ENCODE measurements at regions not wholly inside any gene's neighbourhood (a gene's known extent, or its start where the extent isn't known, plus 50 kb on each side); places are given as distances from the start of the nearest gene placed in this dataset.
A peak's percentile ranks its signal among the peaks of the same experiment; 100 is the strongest.
"Not testable (repeated sequence)": the region's sequence is repeated elsewhere in the genome, so short reads cannot be mapped to it uniquely, and the experiment has no call there.

DNA sequence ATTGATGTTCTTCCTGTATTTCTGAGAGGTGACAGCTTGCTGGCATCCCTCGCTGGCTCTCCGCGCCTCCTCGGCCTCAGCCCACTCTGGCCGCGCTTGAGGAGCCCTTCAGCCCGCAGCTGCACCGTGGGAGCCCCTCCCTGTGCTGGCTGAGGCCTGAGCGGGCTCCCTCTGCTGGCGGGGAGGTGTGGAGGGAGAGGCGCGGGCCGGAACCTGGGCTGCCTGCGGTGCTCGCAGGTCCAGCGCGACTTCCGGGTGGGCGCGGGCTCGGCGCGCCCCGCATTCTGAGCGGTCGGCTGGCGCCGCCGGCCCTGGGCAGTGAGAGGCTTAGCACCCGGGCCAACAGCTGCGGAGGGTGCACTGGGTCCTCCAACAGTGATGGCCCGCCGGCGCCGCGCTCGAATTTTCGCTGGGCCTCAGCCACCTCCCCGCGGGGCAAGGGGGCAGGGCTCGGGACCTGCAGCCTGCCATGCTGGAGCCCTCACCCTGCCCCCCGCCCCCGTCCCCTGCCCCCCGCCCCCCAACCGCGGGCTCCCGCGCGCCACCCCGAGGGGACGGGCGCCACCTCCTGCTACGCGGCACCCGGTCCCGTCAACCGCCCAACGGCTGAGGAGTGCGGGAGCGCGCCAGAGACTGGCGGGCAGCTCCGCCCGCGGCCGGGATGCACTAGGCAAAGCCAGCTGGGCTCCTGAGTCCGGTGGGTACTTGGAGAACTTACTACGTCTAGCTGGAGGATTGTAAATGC, 1353.4 kb upstream of the CDH18 start:
- not testable (repeated sequence) for DNase-seq (ENCODE audit: low read depth, low spot score)

DNA sequence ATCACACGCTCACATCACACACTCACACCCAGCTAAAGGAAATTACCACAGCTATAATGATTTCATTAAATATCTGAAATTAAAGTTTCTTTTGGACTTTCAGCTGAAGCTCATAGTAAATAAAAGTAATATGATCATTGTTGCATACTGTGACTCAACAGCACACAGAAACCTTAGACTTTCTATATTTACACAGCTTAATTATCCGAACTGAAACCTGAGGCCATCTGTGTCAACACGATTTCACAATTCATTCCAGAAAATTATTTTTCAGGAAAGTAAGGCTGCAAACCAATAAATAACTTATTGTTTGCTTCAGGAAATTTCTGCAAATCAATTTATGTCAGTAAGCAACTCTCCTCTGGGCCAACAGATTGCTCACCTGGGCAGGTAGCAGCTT, 1352.2 kb upstream of the CDH18 start:
- DNase-seq (ENCODE audit: low read depth, low spot score): not testable (repeated sequence)

DNA sequence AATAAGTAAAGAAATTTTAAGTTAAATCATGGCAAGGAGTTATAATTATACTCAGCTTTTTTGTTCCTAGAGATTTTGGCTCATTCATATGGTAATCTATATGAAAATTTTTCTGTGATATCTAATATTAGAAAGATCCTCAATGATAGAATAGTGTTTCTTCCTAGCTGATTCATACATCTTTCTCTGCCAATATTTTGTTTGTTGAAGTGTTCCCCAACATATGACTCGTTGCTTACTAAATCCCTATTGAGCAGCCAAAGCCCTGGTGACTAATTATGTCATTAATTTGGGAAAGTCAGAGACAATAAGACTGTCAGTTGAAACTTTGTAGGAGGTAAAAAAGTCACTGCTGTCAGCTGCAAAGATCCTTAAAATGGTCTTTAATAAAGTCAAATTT, 1348.5 kb upstream of the CDH18 start:
- DNase-seq (ENCODE audit: low read depth, low spot score): not testable (repeated sequence)

DNA sequence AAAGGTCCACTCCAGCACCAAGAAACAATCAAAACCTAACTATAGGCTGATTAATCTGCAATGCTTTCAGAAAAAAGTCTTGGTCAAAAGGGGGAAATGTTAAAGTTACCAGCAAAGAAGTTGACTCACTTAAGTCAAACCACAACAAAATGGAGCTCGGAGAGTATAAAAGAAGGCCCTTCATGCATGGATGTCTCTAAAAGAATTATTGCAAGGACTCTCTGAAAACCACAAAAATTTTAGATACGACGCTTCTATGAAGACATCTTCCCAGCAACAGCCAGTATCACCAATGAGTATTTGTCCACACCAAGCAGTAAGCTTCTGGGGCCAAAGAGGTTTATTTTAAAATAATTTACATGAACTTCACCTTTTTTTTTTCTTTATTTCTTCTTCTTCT, 1327.4 kb upstream of the CDH18 start:
- not testable (repeated sequence) for DNase-seq (ENCODE audit: low read depth, low spot score)

DNA sequence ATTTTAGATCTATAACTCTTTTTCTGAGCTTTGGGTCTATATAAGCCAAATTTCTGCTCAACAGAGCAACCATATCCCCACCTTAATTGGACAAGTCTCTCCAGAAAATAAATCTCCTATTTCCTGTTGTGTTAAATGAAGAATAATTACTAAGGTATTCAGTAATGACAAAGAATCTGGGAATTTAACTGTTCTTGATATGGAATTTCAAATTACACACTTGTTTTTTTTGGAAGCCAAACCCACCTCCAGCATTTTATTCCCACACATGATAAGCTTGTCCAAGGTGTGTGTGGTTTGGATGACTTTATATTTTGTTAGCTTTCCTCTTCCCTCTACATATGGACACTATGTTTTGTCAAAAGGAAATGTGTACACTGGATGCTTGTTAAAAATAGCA, 1313.2 kb upstream of the CDH18 start:
- DNase-seq (ENCODE audit: low read depth, low spot score): not testable (repeated sequence)

DNA sequence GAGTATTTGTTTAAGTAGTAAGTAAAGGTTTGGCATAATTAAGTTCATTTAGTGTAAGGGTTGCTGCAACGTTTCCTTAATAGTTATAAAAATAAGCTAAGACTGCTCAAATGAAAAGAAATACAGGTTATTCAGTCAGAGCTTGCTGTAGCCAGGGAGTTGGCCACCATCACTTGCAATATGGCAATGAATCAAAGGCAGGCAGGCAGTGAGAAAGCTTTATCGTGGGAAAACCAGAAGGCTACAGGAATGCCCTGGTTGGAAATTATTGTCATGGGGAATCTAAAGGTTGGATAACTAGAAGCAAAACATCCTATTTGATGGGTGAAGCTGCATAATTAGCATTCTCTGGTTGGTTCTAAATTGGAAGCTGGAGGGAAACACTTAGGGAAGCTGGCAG, 1286.4 kb upstream of the CDH18 start:
- DNase-seq (ENCODE audit: low read depth, low spot score): not testable (repeated sequence)

DNA sequence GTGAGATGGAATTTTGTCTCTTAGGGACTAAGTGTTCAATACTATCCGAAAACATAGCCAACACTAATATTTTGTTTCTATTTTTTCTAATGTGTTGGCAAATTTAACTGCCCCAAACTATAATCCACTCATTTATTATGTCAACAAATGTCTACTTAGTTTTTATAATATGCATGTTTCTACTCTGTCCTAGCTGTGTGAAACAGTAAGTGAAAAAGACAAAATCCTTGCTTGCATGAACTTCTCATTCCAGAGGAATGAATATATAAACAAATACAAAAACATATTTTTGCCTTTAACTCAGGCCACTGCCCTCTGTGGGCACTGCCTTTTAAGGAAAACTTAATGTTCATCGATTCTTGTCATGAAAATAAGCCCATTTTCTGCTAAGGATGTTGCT, 1275.4 kb upstream of the CDH18 start:
- DNase-seq (ENCODE audit: low read depth, low spot score): peak; percentile 30

DNA sequence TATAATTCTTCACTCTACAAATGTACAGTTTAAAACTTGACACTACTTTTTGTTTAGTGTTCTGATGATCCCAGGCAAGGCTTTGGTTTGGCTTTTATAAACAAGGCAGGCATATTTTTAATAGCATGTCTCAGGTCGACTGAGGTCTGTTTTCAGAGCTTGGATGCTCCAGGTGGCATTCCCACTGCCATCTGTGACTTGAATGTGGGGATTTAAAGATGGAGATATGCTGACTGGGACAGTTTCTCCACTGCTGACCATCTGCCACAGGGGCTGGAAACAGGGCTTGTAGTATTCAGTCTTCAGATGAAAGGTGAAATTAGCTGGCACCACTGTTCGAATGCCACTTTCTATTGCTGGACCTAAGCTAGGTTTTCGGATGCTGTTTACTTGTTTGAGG, 1266.2 kb upstream of the CDH18 start:
- no peak for DNase-seq (ENCODE audit: low read depth, low spot score)

DNA sequence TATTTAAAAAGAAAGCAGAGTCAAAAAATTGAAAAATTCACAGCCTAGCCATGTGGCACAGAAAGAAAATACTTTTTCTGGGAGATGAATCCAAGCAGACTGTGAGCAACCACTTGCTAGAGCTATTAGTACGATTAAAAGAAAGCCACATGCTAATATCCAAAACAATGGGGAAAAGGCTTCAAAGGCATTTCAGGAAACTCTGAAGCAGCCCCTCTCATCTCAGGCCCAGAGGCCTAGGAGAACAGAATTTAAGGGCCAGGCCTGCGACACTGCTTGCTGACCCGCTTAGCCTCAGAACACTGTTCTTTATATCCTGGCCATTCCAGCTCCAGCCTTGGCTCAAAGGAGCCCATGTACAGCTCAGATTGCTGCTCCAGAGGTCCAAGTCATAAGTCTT, 1257.0 kb upstream of the CDH18 start:
- DNase-seq (ENCODE audit: low read depth, low spot score): no peak

DNA sequence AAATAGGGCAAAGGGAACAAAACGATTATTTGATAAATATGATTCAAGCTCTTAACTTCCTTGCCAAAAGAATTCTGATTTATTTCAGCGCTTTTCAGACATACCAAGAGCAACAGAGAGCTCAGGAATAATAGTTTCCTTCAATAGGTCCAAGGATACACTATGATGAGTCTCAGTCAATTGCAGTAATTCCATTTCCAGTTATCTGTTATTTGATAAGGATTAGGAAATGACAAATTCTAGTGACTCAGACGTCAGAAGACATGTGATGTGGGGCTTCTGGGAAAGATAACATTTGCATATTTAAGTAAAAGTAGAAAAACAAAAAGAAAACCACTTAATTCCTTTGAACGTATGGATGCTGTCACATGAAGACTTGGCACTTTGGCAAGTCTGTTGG, 1250.8 kb upstream of the CDH18 start:
- no peak for DNase-seq (ENCODE audit: low read depth, low spot score)

DNA sequence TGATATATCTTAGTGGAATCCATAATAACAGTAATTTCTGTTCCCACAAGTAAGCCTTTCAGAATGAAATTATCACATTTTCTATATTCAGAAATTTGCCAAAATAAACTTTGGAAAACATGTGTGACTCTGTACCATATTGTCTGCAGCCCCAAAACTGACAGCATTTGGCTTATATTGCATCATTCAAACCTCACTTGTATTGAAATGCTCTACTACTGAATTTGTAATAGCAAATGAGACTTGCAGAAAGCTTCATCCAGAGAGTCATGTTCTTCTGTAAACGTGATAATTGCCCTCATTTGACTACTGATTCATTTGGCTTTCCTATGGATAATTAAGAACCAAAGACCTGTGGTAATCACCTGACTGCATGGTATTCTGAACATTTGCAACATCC, 1249.5 kb upstream of the CDH18 start:
- no peak for DNase-seq (ENCODE audit: low read depth, low spot score)

DNA sequence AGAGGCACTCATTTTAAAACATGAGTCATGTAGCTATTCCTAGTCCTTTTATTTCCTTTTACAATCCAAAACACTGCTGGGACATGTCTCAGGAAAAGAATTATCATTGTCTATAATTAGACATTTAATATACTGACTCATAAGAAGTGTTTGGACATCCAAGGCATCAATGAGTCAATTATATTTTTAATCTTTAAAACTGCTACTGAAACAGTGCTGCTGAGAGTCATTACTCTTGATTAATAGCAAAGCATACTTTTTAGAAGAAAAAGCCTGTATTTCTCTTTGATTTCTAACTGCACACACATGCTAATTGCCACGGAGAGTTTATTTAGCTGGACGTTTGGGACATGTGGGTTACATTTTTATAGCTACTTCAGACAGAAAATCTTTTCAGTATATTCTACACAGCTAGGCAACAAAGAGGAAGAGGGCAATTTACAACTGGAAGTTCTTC, 1249.0 kb upstream of the CDH18 start:
- DNase-seq (ENCODE audit: low read depth, low spot score): no peak

DNA sequence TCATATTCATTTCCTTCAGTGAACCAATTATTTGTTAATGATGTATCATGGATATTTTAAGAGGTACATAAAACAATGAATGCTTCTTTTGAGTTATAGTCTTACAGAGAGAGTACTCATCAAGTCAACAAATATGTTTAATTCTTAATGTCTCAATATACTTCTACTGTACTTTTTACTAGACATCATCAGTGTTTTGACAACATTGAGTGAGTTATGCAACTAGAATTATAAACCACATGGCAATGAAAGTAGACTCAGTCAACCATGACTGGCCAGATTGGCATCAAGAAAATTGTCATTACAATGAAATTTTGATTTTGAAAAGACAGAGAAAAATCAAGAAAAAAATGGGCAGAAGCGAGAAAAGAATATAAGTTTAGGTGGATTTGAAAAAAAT, 1248.1 kb upstream of the CDH18 start:
- no peak for DNase-seq (ENCODE audit: low read depth, low spot score)

DNA sequence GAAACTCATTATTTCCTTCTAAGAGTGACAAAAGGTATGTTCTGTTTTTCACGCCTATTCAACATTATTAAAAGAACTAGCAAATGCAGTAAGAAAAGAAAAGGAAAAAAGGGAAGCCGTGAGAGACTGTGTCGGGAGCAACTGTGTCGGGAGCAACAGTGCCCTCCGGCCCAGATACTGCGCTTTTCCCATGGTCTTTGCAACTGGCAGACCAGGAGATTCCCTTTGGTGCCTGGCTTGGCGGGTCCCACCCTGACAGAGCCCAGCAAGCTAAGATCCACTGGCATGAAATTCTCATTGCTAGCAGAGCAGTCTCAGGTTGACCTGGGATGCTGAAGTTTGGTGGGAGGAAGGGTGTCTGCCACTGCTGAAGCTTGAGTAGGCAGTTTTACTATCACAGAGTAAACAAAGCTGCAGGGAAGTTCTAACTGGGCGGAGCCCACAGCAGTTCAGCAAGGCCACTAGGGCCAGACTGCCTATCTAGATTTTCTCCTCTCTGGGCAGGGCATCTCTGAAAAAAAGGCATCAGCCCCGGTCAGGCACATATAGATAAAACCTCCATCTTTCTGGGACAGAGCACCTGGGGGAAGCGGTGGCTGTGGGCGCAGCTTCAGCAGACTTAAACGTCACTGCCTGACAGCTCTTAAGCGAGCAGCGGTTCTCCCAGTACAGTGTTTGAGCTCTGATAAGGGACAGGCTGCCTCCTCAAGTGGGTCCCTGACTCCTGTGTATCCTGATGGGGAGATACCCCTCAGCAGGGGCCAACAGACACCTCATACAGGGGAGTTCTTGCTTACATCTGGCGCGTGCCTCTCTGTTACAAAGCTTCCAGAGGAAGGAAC, 1237.4 kb upstream of the CDH18 start:
- DNase-seq (ENCODE audit: low read depth, low spot score): no peak

DNA sequence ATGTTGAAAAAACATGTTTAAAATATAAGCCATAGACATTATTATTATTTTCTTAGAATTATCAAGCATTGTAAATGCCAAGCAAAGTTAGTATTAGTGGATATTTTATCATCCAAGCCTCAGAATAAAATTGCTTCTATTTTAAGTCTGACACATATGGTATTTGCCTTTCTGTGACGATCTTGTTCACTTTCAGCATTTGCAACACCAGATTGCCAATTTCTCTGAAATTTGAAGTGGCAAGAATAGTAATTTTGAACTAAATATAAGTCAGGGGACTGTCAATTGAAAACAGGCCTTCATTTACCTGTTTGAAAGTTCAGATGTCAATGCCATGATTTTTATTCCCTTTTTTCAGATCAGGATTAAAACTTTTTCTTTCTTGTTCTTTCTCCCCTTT, 1233.6 kb upstream of the CDH18 start:
- no peak for DNase-seq (ENCODE audit: low read depth, low spot score)

DNA sequence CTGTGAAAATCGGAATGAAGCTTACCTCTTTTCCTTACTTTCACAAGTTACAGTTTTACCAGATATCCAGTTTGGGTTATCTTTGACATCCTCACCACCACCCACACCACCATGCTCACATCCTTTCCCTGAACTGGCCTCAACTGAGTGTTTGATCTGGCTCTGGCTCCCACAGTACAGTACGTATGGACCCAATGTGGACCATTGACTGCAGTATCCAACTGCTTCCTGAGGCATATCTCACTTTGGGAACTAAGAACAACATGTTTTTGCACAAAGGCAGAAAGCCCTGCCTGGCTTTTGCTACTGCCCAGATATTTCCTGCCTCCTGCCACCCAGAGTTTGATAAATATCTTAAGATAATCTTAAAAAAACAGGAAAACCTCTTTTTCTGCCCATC, 1232.0 kb upstream of the CDH18 start:
- DNase-seq (ENCODE audit: low read depth, low spot score): no peak

DNA sequence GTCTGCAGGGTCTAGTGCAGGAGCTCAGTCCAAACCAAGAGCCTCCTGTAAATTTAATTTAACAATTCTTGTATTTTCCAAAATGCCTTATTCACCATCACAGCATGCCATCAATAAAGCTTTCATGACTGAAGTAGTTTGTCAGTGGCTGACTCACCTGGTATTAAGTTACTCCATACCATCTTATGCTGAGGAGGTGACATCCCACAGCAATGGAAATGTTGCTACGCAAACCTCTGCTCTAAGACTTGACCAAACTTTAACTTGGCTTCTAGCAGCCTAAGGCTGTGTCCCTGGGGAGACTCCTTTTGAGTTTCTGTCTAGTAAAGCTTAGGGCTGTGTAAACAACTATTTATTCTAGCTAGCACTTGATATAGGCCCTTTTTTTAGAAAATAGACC, 1231.3 kb upstream of the CDH18 start:
- peak; percentile 11 for DNase-seq (ENCODE audit: low read depth, low spot score)

DNA sequence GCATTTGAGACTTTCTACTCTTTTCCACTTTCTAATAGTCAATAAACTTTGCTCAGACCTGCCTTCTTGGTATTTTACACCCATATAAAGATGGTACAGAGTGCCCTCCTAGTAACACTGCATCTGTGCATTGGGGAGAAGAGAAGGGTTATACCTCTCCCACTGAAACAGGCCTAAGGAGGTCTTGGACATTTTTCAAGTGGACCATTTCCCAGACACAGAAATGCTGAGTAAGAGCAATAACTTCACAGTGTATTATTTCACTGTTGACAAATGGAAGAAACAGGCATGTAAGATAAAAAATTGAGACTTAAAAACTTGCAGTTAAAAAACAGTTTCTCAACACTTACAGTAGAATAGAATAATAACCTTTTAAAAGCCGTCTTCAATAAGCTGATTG, 1224.0 kb upstream of the CDH18 start:
- no peak for DNase-seq (ENCODE audit: low read depth, low spot score)

DNA sequence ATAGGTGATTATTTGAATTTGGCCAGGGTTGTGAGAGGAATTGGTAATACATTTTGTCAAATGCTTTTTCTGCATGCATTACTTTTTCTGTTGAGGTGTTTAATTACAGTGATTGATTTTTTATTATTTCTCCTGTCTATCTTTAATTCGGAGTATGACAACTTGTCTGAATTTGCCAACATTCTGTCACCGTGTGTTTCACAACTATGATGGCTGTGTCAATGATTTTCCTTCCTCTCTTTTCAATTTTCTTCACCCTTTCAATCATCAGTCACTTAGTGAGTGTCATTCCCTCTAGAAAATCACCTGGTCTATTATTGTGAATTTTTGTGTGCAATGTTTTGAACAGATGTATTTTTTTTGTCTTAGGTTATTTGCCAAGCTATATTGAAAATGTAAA, 1221.4 kb upstream of the CDH18 start:
- DNase-seq (ENCODE audit: low read depth, low spot score): no peak

DNA sequence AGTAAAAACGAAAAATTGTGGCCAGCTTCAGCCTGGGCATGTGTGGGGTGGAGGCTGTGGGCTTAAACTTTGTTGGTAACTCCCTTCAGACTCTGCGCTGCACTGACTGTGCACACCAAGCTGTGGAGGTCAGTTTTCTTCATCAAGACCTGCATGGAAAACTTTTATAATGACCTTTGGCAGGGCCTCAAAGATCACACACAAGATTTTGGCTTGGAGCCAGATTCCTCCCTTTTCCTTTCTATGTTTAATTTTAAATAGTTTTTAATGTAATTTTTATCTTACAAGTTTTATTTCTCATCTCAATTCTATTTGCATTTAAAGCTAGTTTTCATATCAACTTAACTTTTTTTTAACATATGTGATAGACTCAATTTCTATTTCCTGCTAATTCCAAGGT, 1211.1 kb upstream of the CDH18 start:
- no peak for DNase-seq (ENCODE audit: low read depth, low spot score)

DNA sequence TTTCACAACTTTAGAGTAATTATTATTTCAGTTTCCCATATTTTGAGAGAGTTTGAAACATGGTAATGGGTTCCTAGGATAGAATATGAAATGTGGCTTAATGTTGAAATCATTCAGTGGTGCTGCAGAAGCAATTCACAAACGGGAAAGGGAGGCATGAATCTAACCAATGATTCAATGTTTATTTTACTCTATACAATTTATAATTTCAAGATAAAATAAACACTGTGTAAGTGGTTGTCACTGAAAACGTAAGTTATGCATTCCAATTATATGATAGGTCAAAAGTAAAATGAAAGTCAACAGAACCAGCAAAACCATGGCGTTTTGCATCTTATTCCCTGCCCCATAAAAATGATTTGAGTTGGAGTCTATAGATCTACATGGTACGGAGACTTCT, 1207.1 kb upstream of the CDH18 start:
- no peak for DNase-seq (ENCODE audit: low read depth, low spot score)

DNA sequence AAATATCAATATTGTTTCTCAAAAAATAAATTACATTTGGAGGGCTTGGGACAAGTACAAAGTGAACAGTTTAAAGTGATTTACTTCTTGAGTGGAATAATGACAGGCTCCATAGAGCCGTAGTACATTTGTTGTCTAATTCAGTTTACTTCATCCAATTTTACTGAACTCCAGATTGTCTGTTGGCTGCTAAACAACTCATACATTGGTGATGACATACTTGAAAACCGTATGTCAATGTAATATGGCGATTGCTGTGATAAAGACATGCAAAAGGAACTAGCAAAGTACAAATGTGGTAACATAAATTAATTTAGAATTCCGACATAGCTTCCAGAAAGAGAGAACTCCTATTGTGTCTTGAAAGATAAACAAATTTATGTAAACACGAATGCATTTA, 1197.5 kb upstream of the CDH18 start:
- DNase-seq (ENCODE audit: low read depth, low spot score): no peak

DNA sequence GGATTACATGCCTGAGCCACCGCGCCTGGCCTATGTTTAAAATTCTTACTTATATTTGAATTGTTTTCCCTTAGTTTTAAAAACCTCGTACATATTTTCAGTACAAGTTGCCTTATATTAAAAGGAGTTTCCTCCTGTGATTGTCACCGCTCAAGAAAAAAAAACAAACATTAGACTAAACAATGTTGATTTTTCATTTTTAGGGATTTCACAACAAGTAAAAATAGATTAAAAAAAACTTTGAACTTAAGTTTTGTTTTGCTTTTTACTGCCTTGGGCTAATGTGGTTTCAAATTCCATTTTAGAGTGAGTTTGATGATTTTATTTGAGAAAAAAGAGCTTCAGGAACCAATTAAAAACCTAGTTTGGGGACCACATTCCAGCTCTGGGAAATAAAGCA, 1196.6 kb upstream of the CDH18 start:
- DNase-seq (ENCODE audit: low read depth, low spot score): no peak

Data from brain pericyte (primary cell).